HG02870 (cell line): ENCODE measurements at regions not wholly inside any gene's neighbourhood (a gene's known extent, or its start where the extent isn't known, plus 50 kb on each side); places are given as distances from the start of the nearest gene placed in this dataset.

Source experiments
- ATAC-seq: cut with Tn5 transposase; IDR thresholded peaks from one replicate; pipeline ENCODE4 v1.9.1; 2021; ENCODE audit warnings: mild to moderate bottlenecking, moderate library complexity; ENCODE audit not compliant: unreplicated experiment

DNA sequence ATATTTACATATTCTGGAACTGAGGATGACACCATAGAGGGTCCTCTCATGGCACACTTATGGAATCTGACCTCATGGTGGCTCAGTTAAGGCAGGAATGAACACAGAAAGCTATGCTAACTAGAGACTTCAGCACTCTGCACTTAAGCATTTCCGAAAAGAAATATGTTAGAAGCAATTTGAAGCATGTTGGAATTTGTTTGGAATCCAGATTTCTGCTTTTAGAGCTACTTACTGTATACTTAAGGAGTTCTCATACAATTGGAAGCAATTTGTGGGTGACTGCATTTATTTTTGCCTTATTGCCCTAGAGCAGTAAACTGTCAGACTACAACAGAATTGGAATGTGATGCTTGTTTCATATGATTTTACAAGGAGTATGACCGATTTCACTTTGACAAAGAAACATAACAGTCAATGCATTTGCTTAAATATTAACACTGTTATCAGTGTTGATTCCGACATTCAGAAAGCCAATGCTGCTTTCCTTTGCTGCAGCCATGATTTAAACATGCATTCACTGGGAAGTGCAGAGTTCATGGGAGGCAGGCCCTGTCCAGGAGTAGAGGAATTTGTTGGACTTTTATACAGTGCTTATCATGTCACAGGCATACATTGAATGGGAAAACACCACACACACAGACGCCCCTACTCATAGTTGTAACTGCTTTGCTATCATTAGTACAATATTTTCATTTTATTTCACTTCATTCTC lies 244.4 kb downstream of the SAMD5 start:
- no peak for ATAC-seq

DNA sequence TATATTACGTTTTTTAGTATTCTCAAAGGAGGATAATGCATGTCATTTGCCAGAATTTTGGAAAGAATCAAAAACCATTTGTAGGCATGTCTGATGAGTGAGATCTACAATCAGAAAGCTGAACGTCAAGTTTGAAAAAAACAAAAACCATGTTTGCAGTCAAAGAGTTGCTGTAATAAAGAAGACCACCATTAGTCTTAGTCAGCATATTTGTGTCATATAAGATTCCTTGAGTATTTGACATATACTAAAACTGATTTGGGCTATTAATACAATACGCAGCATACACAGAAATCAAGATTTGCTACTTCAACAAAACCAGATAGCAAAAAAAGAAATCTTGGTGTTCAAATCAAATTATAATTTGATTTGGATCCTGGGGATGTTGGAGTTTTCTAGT lies 247.5 kb downstream of the SAMD5 start:
- ATAC-seq = no peak

- no peak for ATAC-seq
Measured at GRCh38 chr6:147756891-147757290, 248.4 kb downstream of the SAMD5 start.

DNA sequence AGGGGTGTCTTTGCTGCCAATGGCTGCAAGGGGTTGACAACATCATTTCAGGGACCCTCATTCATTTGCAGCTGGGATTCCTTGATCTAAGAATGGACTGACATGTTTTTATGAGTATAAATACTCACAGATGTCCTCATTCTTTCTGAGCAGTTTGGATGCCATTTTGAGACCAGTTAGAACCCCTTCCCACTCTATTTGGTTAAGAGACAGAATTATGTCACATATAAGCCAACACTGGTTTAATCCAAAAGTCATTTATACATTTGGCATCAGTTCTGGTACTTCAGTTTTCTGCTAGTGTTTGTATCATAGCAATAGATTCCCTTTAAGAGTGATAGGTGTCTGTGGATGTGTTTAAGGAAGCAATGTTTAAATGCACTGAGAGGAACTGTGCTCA lies 248.8 kb downstream of the SAMD5 start:
- ATAC-seq = no peak

GRCh38 chr6:147758303-147758702 lies 249.8 kb downstream of the SAMD5 start:
- ATAC-seq = no peak

- ATAC-seq = no peak
Measured at GRCh38 chr6:147759093-147759492, 250.6 kb downstream of the SAMD5 start.

DNA sequence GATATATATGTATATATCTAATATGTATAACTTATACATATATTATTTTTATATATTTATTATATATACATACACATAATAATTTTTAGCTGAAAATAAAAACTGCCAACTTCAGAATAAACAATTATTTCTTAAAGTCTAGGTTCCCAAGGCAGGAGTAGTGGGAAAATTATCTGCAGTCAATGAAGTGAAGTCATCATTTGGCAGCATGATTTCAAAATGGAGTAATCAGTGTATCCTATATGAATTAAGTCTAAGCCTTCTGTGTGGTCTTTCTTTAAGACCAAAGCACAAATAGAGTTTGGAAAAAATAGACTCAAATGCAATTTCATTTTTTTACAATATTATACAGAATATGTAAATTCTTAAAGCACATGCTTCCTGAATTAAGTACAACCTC lies 251.0 kb downstream of the SAMD5 start:
- no peak for ATAC-seq

DNA sequence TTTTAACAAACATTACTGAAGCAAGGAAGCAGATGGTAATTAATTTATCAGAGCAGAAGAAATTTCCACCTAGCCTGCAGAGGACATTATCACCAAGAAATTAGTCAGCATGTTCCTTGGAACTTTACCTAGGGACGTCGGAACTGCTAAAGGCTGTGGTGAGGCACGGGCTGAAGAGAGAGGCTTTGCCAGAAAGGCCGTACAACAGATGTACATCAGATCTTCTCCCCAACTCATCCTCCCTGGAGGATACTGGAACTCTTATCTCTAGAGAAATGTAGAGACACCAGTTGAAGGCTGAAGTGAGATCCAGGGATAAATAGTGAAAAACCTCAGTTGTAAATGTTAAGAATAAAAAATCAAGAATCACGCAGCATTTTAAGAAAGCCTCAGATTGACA lies 257.1 kb downstream of the SAMD5 start:
- no peak for ATAC-seq

GRCh38 chr6:147768969-147769368 lies 260.5 kb downstream of the SAMD5 start:
- no peak for ATAC-seq

GRCh38 chr6:147769496-147770087 lies 261.1 kb downstream of the SAMD5 start:
- ATAC-seq = no peak

- no peak for ATAC-seq
Measured at GRCh38 chr6:147770221-147770620, 261.7 kb downstream of the SAMD5 start.

DNA sequence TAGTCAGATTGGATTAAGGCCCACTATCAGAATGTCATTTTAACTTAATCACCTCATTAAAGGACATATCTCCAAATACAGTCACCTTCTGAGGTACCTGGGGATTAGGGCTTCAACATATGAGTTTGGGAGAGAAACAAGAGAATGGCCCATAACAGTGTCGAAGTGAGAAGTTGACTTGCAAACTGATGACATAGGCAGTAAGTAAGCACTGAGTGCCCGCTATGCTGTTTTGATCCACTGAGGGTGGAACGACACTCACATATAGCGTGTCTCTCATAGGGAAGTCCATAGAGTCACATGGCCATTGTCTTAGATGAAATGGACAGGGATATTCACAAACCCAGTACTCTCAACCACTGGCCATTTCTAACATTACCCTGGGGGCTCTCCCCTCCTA lies 264.2 kb downstream of the SAMD5 start:
- no peak for ATAC-seq

DNA sequence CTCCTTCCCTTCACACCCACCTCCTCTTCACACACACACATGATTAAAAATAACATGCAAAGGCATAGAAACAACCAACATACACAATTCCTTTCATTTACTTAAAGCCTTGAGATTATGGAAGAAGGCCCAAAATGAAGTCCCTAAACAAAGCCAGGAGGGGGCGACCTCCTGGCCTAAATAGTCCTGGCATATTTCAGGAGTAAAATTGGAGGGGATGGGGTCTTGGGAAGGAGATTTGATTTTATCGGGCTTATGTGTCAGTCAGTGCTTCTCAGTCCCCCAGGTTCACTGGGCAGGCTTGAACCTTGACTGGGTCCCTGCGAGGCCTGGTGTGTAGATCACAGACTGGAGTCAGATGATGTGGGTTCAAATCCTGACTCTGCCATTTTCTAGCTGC lies 266.4 kb downstream of the SAMD5 start:
- ATAC-seq = no peak

DNA sequence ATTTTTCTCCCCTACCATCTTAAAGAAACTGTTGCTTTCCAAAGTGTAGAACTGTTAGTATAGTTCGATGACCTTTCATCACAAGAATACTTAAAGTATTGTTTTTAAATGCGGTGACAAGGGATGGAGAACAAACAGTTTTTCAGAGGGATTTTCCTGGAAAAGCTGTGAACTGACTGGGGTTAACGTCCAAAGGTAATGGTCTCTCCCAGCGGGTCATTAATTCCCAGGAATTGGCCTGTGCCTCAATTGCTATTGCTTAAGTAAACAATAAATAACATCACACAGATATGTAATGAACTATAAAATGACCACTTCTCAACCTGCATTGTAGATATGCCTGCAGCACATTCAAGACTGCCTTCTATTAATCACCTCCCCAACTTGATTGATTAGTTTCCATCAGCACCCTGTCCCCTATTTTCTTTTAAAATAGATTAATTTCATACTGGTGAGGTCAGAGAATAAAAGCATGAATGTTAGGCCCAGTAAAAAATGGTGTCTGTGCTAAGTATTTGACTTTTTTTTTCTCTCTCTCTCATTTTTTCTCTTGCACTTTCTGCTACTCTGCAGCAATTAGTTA lies 268.2 kb downstream of the SAMD5 start:
- no peak for ATAC-seq

DNA sequence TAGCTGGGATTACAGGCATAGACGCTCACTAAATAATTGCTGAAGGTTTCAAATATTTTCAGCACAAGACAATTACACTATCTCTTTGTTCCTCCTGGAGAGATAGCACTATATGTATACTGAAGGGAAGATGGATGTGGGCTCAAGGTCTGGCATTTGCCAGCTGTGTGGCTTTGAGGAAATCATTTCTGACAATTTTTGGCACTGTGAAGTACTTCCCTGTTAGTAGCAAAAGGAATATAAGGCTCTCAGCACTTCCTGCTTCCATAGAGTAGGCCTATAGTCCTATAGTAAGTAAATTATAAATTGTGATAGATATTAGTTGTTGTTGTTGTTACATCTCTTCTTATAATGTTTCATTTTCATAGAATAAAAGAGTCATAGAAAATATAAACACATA lies 271.1 kb downstream of the SAMD5 start:
- ATAC-seq = no peak

GRCh38 chr6:147782302-147782701 lies 273.8 kb downstream of the SAMD5 start:
- no peak for ATAC-seq

- ATAC-seq = no peak
Measured at GRCh38 chr6:147784371-147784770, 275.9 kb downstream of the SAMD5 start.

- no peak for ATAC-seq
Measured at GRCh38 chr6:147787417-147787816, 278.9 kb downstream of the SAMD5 start.

DNA sequence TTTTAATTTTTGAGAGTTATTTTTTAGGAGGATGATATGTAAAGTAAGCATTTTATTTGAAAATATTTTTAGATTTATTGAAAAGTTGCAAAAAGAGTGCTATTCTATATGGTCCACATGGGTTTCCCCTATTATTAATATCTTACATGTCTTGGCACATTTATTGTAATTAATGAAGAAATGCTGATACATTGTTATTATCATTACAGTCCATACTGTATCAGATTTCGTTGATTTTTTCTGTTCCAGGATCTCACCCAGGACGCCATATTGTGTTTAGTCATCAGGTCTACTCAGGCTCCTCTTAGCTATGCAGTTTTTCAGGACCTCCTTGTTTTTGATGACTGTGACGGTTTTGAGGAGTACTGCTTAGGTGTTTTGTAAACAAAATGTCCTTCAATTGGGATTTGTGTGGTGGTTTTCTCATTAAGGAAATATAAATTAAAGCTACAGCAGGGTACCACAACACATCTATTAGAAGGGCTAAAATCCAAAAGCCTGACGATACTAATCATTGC lies 281.0 kb downstream of the SAMD5 start:
- no peak for ATAC-seq

DNA sequence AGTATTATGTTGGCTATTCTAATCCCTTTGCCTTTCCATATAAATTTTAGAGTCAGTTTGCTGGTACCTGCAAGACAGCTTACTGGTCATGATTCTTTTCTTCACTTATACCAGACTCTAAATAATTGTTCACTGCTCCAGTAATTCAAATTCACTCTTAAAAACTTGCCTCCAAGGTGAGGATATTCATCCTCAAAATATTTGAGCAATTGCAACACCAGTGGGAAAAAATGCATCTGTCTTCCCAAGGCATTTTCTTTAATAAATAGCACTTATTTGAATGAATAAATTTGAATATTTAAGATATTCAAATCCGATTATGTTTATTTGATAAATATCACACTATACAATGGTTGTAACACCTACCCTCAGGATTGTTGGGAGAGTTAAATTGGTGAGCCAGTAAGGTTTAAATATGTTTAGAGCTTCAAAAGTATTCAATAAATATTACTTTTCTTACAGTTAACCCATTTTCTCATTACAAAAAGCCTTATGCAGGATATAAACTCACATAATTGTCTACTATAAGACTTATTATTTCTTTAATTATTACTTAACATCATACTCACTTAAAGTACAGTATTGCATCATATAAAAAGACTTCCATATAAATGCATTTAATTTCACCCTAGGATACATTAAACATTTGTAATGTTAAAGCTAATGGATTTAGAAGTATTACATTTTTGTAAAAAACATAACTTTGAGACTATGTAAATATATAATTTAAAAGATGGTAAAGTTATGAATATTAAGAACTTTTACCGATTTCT lies 285.6 kb downstream of the SAMD5 start:
- ATAC-seq = no peak

GRCh38 chr6:147802459-147802858 lies 294.0 kb downstream of the SAMD5 start:
- no peak for ATAC-seq

DNA sequence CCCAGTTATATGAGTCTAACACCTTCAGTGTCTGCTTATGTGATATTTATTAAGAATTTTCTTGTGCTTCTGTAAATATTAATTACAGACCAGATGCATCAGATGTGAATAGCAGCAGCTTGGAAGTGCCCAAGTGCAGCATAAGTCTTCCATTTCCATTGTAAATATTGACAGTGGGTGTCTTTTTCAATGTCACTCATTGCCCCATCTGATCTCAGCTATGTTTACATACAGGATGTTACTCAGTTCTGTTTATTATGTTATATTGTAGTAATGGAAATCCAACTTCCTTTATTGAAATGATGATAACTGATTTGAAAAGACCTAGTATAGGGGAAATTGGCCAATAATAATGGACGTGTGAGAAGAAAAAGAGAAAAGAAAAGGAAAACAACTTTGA lies 296.7 kb downstream of the SAMD5 start:
- no peak for ATAC-seq
